Smooth muscle cell (in vitro differentiated cells): ENCODE measurements at regions not wholly inside any gene's neighbourhood (a gene's known extent, or its start where the extent isn't known, plus 50 kb on each side); places are given as distances from the start of the nearest gene placed in this dataset.

Experiments
- DNase-seq: peaks from one replicate; lab custom pipeline; 2025; ENCODE audit not compliant: unreplicated experiment; lab: John Stamatoyannopoulos, UW
- H2AFZ ChIP-seq: fragments of 200-600 bp; sonication (generic); 2 replicates; pipeline ENCODE4 v1.6.0; 2016; ENCODE audit warnings: antibody characterized with exemption, low read depth, mild to moderate bottlenecking
- H3F3A ChIP-seq: fragments of 200-600 bp; sonication (generic); 2 replicates; pipeline ENCODE4 v1.6.0; 2017; ENCODE audit warnings: antibody characterized with exemption, low read depth
- H3K27ac ChIP-seq: fragments of 200-600 bp; sonication (generic); 2 replicates; pipeline ENCODE4 v1.5.1; 2016; ENCODE audit warnings: low read depth, mild to moderate bottlenecking
- H3K27me3 ChIP-seq: fragments of 200-600 bp; sonication (generic); 2 replicates; pipeline ENCODE4 v1.6.1; 2016; ENCODE audit warnings: low read depth, mild to moderate bottlenecking
- H3K36me3 ChIP-seq: fragments of 200-600 bp; sonication (generic); 2 replicates; pipeline ENCODE4 v1.5.1; 2016; ENCODE audit warnings: low read depth
- H3K4me1 ChIP-seq: fragments of 200-600 bp; sonication (generic); 2 replicates; pipeline ENCODE4 v1.5.1; 2016; ENCODE audit warnings: low read depth
- H3K4me2 ChIP-seq: fragments of 200-600 bp; sonication (generic); 2 replicates; pipeline ENCODE4 v1.6.0; 2016; ENCODE audit warnings: mild to moderate bottlenecking
- H3K4me3 ChIP-seq: fragments of 200-600 bp; sonication (generic); 2 replicates; pipeline ENCODE4 v1.5.1; 2016; ENCODE audit warnings: mild to moderate bottlenecking
- H3K79me2 ChIP-seq: fragments of 200-600 bp; sonication (generic); 2 replicates; pipeline ENCODE4 v1.6.0; 2016; ENCODE audit warnings: low read depth, mild to moderate bottlenecking
- H3K9ac ChIP-seq: fragments of 200-600 bp; sonication (generic); 2 replicates; pipeline ENCODE4 v1.6.0; 2016; ENCODE audit warnings: low read depth
- H3K9me3 ChIP-seq: fragments of 200-600 bp; sonication (generic); replicated peaks from 2 replicates; pipeline ENCODE4 v1.5.1; 2016; ENCODE audit warnings: low read depth
- H4K20me1 ChIP-seq: fragments of 200-600 bp; sonication (generic); 2 replicates; pipeline ENCODE4 v1.6.0; 2016; ENCODE audit warnings: low read depth
- CTCF ChIP-seq: fragments of 200-600 bp; sonication (generic); IDR thresholded peaks from 2 replicates; pipeline ENCODE4 v1.5.1; 2017; ENCODE audit warnings: borderline replicate concordance, mild to moderate bottlenecking, antibody characterized with exemption; ENCODE audit not compliant: insufficient read depth, poor library complexity, severe bottlenecking
- WGBS: methylation state at CpG from one replicate; pipeline ENCODE4 v1.1.7; 2016; ENCODE audit warnings: low lambda C conversion rate; 5-methylcytosine and 5-hydroxymethylcytosine counted together

GRCh38 chr11:59267736-59268475 lies 55.2 kb upstream of the MPEG1 start:
- H3K4me2 ChIP-seq: no peak overlapping the region
- peaks cover under 1% of the 10 kb centered on the region for H3K27me3 ChIP-seq
- H3F3A ChIP-seq: no peaks in the 10 kb centered on the region
- no peaks in the 10 kb centered on the region for H3K36me3 ChIP-seq
- no peak overlapping the region for H3K9ac ChIP-seq
- H4K20me1 ChIP-seq: no peaks in the 10 kb centered on the region
- no peaks in the 10 kb centered on the region for H3K4me1 ChIP-seq
- no peak overlapping the region for H3K27ac ChIP-seq
- TF ChIP-seq CTCF: no peak
- 81% methylated on average over 7 of the region's 7 CpGs for WGBS
- H2AFZ ChIP-seq: no peak overlapping the region
- H3K79me2 ChIP-seq: no peaks in the 10 kb centered on the region
- no peak for DNase-seq
- no peak overlapping the region for H3K4me3 ChIP-seq
- no peaks in the 10 kb centered on the region for H3K9me3 ChIP-seq

- Histone ChIP-seq H3F3A (no peaks in the 10 kb centered on the region), H2AFZ (no peak overlapping the region), H4K20me1 (no peaks in the 10 kb centered on the region), H3K27ac (no peak overlapping the region), H3K4me3 (no peak overlapping the region), H3K9ac (no peak overlapping the region), H3K36me3 (no peaks in the 10 kb centered on the region), H3K79me2 (no peaks in the 10 kb centered on the region), H3K27me3 (no peaks in the 10 kb centered on the region), H3K4me2 (no peak overlapping the region), H3K4me1 (no peaks in the 10 kb centered on the region), H3K9me3 (no peaks in the 10 kb centered on the region)
- no peak for DNase-seq
- WGBS: 74% methylated on average over 4 of the region's 4 CpGs
- no peak for TF ChIP-seq CTCF
These were observed 54.5 kb upstream of the MPEG1 start for GRCh38 chr11:59267196-59267595.

GRCh38 chr11:59266491-59266890 lies 53.8 kb upstream of the MPEG1 start:
- no peaks in the 10 kb centered on the region for H3K9me3 ChIP-seq
- no peak for TF ChIP-seq CTCF
- no peaks in the 10 kb centered on the region for H3K79me2 ChIP-seq
- H2AFZ ChIP-seq: no peak overlapping the region
- H3K4me3 ChIP-seq: no peak overlapping the region
- no peak overlapping the region for H3K27ac ChIP-seq
- no peak overlapping the region for H3K4me2 ChIP-seq
- DNase-seq: no peak
- H4K20me1 ChIP-seq: no peaks in the 10 kb centered on the region
- no peaks in the 10 kb centered on the region for H3K4me1 ChIP-seq
- H3K27me3 ChIP-seq: no peaks in the 10 kb centered on the region
- H3F3A ChIP-seq: no peaks in the 10 kb centered on the region
- 83% methylated on average over 3 of the region's 4 CpGs for WGBS
- no peaks in the 10 kb centered on the region for H3K36me3 ChIP-seq
- H3K9ac ChIP-seq: no peak overlapping the region

- Histone ChIP-seq H4K20me1 (no peaks in the 10 kb centered on the region), H3F3A (no peaks in the 10 kb centered on the region), H3K79me2 (no peaks in the 10 kb centered on the region), H3K36me3 (no peaks in the 10 kb centered on the region), H3K4me1 (no peaks in the 10 kb centered on the region), H3K9ac (no peak overlapping the region), H2AFZ (no peak overlapping the region), H3K4me3 (no peak overlapping the region), H3K4me2 (no peak overlapping the region), H3K27ac (no peak overlapping the region), H3K27me3 (no peaks in the 10 kb centered on the region), H3K9me3 (no peaks in the 10 kb centered on the region)
- DNase-seq: no peak
- WGBS: 82% methylated on average over 1 of the region's 1 CpG
- no peak for TF ChIP-seq CTCF
These were observed 53.0 kb upstream of the MPEG1 start for GRCh38 chr11:59265735-59266134.
